ENCODE measurements at regions not wholly inside any gene's neighbourhood (a gene's known extent, or its start where the extent isn't known, plus 50 kb on each side); places are given as distances from the start of the nearest gene placed in this dataset.
A peak's percentile ranks its signal among the peaks of the same experiment; 100 is the strongest.

DNA sequence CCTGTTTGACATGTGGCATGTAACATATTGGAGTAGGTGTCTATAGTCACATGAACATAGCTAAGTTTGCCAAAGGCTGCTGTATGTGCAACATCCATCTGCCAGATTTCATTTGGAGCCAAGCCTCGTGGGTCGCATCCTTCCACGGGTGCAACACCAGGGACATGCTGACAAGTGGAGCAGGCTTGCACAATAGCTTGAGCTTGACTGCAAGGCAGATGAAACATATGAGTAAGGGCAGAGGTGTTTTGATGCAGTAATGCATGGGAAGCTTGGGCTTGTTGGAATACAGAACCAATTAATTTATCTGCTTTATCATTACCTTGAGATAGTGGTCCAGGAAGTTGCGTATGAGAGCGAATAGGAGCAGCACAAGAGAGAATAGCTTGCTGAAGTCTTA is 74.1 kb upstream of the BTN3A2 start:
- DNase-seq (ENCODE audit: low spot score), result no peak

DNA sequence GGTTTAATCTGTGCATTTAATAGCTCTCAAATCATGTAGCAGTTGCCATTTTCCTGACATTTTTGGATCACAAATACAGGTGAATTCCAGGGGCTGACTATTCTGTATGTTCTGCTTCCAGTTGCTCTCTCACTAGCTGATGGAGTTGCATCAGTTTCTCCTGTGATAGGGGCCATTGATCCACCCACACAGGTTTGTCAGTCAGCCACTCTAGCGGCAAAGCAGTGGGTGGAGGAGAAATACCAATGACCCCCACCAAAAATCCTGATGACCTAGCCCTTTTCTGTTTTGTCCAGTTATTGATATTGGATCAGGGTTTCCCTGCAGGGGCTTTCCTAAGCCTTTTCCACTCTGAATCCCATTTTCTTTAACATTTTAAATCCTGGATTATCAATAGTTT is 72.3 kb upstream of the BTN3A2 start:
- DNase-seq (ENCODE audit: low spot score), result no peak

DNA sequence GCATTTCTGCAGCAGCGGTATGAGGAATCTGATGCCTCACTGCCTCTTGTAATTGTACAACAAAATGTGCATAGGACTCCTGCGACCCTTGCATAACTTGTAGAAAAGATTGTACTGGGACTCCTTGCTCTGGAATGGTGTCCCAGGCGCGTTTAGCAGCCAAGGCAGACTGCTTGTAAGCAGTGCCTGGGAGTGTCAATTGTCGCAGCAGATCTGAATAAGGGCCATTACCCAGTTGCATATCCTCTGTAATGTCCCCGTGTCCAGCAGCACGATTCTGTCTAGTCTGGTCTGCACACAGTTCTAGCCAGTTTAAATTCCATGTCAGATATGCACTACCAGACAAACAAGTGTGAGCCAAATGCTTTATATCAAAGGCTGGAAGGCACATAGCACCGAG is 70.7 kb upstream of the BTN3A2 start:
- no peak for DNase-seq (ENCODE audit: low spot score)

DNA sequence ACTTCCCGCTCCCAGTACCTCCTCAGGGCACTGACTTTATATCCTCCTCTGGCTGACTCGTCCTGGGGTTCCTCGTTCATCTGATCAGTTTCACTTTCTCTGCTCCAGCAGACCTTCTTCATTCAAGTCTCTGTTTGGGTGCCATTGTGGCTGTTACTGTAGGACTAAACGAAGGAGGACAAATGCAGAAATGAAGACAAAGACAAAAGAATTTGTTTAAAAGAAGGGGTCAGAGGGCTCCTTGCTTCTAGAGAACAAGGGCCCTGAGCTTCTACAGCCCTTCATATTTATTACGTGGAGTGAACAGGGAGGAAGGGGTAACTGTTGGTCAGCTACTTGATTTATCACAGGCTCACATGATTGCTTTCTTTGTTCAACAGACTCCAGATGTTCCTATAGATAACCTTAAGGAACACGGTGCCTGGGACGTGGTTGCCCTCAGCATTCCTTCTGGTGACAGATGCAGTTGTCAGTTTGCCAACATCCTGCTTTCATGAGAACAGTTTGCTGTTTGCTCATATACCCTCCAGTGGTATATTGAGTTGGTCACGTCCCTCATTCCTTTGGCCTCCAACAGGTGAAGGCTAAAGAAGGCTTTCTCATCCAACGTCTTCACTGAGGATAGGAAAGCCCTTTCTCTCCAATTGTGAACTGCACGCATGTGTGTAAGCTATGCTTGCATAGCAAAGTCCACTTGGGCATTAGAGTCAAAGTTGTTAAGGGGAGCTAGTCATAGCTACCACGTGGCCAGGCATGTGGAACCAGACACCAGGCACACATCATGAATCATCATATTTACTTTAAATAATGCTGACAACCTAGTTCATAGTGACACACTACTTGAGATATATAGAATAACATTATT is 69.1 kb upstream of the BTN3A2 start:
- no peak for DNase-seq (ENCODE audit: low spot score)

DNA sequence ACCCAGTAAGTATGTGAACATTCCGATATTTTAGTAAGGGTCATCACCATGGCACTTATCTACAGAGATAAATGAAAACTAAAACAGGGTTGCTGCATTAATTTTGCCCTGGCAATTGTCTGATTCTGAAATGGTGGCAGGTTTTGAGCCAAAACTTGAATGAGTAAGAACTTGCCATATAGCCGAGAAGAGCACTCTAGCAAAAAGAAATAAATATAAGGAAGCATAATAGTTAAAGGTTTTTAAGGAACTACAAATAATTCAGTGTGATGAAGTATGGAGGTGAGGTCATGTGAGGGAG is 68.5 kb upstream of the BTN3A2 start:
- no peak for DNase-seq (ENCODE audit: low spot score)

DNA sequence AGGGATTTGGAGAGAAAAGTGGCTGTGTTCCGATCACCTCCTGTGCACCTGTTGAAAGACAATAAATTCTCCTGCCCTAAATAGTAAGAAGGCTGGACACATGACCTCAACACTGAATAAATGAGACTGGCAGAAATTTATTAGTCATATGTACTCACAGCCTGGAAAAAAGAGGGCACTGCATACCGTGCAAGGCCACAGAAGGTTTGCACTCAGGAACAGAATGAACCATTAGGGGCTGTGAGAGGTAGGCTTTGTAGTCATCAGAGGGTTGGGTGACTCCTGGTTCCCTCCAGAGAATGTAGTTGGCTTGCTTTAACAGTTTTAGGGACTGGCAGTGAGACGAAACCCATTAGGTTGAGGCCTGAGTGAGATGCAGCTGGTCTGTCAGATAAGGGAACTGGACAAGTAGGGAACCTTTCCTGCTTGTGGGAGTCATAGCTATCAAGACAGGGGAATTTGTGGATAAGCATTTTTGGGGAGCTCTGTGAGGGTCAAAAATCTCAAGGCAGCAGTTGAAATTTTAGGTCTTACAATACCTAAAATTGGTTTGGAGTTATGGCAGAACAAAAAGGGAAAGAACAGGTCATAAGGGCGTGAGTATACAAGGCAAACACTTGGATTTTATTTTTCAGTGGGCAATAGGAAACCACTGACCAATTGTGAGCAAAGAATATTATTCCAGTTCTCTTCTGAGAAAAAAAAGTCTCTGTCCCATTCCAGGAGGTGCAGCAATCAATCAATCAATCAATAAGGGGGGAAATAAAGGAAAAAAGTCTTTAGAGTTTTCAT is 67.9 kb upstream of the BTN3A2 start:
- DNase-seq (ENCODE audit: low spot score), result no peak

- DNase-seq (ENCODE audit: low spot score), result no peak
These were observed 65.5 kb upstream of the BTN3A2 start for GRCh38 chr6:26299286-26300042.

GRCh38 chr6:26300043-26300331 is 65.0 kb upstream of the BTN3A2 start:
- DNase-seq (ENCODE audit: low spot score), result no peak

GRCh38 chr6:26300359-26300758 is 64.6 kb upstream of the BTN3A2 start:
- DNase-seq (ENCODE audit: low spot score), result no peak

GRCh38 chr6:26300828-26301227 is 64.2 kb upstream of the BTN3A2 start:
- no peak for DNase-seq (ENCODE audit: low spot score)

- DNase-seq (ENCODE audit: low spot score), result no peak
These were observed 63.4 kb upstream of the BTN3A2 start for GRCh38 chr6:26301638-26302037.

DNA sequence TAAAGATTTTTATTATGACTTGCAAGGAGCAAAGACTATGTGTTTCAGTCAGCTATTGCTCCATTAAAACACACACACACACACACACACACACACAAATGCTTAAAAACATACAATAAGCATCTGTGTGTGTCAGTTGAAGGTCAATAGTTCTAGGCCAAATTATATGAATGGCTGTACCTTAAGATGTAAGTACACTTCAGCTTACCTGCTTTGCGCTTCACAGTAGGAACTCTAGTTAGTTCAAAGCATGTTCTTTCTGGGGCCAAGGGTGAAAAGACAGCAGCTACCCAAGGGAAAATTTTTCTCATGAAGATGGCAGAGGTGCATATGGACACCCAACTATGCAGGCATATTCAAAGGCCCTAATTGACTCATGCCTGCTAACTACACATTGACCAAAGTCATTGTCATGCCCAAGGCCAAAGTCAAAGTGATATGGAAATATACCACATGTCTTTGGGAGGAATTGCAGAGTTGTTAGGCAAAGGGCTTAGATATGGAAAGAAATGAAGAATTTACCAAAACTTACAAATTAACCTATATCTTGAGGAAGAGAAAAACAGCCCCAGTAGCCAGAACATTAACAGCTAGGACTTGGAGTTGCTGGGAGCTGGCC is 61.9 kb upstream of the BTN3A2 start:
- DNase-seq (ENCODE audit: low spot score), result no peak

- DNase-seq (ENCODE audit: low spot score), result no peak
These were observed 60.7 kb upstream of the BTN3A2 start for GRCh38 chr6:26304213-26304796.

DNA sequence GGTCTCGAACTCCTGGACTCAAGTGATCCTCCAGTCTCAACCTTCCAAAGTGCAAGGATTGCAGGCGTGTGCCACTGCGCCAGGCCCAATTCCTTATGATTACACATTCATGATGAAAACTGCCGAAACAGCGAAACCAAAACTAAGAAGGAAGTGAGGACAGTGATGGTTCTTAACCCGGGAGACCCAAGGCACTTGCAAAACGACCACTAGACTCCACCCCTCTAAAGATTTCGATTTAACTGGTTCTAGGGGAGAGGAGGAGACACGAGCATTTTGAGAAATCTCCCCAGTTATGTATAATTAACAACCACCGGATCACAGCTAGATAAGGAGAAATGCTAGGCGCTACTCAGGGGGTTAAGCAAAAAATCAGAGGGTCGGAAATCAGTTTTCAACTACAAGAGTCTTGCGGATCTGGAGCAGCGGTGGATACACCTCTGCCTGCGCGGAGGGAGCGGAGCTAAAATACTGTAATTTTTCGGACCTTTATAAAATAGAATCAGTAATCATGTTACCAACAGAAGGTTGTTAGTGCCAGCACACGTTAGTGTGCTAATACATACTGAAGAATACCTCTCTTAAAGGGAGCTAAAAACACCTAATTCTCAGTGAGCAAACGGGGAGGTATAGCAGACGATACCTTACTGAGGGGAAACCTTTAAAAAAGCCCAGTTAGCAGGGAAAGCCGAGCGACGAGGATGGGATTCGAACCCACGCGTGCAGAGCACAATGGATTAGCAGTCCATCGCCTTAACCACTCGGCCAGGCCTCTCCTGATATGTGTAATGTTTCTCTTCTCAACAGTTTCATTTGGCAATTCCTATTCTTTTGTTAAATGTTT is 60.0 kb upstream of the BTN3A2 start:
- peak; percentile 61 for DNase-seq (ENCODE audit: low spot score)

GRCh38 chr6:26305641-26305969 is 59.4 kb upstream of the BTN3A2 start:
- no peak for DNase-seq (ENCODE audit: low spot score)

GRCh38 chr6:26306232-26306631 is 58.8 kb upstream of the BTN3A2 start:
- no peak for DNase-seq (ENCODE audit: low spot score)

- DNase-seq (ENCODE audit: low spot score), result no peak
These were observed 57.1 kb upstream of the BTN3A2 start for GRCh38 chr6:26307850-26308249.

DNA sequence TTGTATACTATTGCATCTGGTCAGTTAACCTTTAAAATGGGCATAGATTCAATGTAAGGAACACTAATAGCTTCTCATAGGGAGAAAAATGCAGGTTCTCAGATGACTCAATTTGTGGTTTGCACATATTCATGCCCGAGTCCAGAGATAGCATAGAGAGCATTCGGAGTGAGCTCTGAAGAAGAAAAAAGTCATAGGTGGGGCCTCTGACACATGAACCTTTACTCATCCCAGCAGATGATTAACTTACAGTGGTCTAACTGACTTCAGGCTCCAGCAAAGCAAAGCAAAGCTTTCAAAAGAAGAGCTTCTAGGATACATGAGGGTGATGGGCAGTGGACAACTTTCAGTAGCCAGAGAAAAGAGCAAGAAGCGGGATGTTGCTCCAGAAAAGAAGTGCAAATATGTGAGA is 55.3 kb upstream of the BTN3A2 start:
- peak; percentile 21 for DNase-seq (ENCODE audit: low spot score)

DNA sequence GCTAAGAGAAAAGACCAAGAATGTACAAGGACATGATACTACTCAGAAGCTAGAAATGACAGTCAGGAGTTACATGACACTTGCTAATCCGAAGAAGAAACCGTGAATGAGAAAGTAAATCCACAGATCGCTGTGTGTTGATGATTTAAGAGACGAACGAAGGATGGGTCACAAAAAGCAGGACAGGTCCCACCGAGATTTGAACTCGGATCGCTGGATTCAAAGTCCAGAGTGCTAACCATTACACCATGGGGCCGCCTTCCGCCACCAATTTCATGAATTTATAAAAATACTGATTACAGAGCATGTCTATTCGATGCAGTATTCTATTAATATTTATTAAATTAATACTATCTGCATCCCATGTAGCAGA is 54.0 kb upstream of the BTN3A2 start:
- DNase-seq (ENCODE audit: low spot score), result no peak

DNA sequence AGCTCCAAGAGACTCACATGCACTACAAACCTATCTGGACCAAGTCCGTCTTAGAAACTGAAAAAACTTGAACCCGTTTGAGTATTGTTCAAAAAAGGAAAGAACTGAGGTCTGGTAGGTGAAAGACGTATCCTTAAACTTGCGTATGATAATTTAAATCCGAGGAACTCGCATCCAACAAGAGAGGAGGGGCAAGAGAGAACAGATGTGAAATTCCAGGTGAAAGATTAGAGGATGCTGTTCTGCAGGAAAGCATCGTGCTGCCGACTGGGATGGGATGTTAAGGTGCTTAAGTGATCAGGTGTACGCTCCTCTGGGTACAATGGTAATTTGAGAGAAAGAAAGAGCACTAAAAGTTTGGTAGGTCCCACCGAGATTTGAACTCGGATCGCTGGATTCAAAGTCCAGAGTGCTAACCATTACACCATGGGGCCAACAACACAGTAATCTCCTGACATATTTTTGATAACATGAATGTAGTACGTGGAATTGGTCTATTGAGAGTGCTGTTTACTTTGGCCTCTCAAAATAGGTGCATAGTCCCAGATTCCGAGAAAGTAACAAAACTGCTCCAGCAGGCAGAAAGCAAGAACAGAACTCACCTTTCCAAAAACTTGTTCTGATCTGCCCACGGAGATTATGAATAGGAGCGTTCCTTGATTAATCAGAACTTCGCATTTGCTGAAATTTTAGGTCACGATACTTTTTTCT is 53.5 kb upstream of the BTN3A2 start:
- DNase-seq (ENCODE audit: low spot score), result peak; percentile 22

GRCh38 chr6:26312096-26312463 is 52.9 kb upstream of the BTN3A2 start:
- no peak for DNase-seq (ENCODE audit: low spot score)

Measured in GM03348 (cell line).